ENCODE measurements at regions not wholly inside any gene's neighbourhood (a gene's known extent, or its start where the extent isn't known, plus 50 kb on each side); places are given as distances from the start of the nearest gene placed in this dataset.
A peak's percentile ranks its signal among the peaks of the same experiment; 100 is the strongest.

DNA sequence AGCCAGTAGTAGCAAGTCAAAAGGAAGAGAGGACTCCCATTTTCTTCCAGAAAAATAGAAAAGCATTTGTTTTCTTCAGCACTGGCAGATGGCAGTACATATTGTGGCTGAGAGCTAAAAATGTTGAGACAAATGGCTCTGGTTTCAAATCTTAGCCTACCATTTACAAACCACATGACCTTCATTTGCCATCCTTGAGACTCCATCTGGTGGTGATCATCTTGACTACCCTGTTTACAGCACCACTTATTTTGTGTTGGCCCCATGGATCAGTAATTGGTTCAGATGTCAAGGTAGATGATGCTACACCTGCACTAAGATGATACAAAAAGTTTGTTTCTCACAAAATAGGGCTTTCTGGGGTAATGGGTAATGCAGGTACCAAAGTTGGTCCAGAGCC is 951.8 kb upstream of the IGFBP7 start:
- H4K20me1 ChIP-seq (replicated peaks; ENCODE audit: insufficient read depth): no peaks in the 10 kb centered on the region
- H3K27me3 ChIP-seq (ENCODE audit: insufficient read depth): no peaks in the 10 kb centered on the region
- H2AFZ ChIP-seq: peak overlapping the region; percentile 7; the same call in 1 of the 2 replicates
- TF ChIP-seq CTCF (conservative IDR thresholded peaks at IDR 0.05; ENCODE audit: low read depth in 2 of 2) (peak; percentile 57 to 77), JUNB (IDR thresholded peaks at IDR 0.05; ENCODE audit: unreplicated experiment) (no peak)
- no peaks in the 10 kb centered on the region for H3F3A ChIP-seq (replicated peaks; ENCODE audit: low read depth)
- Mint-ChIP-seq H3K4me1 (no peaks in the 10 kb centered on the region), H3K27ac (no peak overlapping the region), H3K9me3 (no peaks in the 10 kb centered on the region), H3K36me3 (ENCODE audit: low read depth) (no peaks in the 10 kb centered on the region; the same call in 2 of the 3 replicates), H3K27me3 (ENCODE audit: insufficient read depth, low read depth, poor library complexity) (peaks cover 4% of the 10 kb centered on the region), H3K4me3 (no peak overlapping the region)
- DNase-seq (ENCODE audit: low spot score) (peak; percentile 51), ATAC-seq (no peak; the same call in 2 of the 3 replicates)
- no peaks in the 10 kb centered on the region for H3K36me3 ChIP-seq (ENCODE audit: insufficient read depth)
- H3K27ac ChIP-seq (ENCODE audit: low read depth): no peak overlapping the region
- H3K4me2 ChIP-seq: no peak overlapping the region
- H3K4me1 ChIP-seq (ENCODE audit: insufficient read depth): no peaks in the 10 kb centered on the region
- no peaks in the 10 kb centered on the region for H3K79me2 ChIP-seq (replicated peaks; ENCODE audit: insufficient read depth)
- no peaks in the 10 kb centered on the region for H3K9me2 ChIP-seq (ENCODE audit: insufficient read depth)
- H3K4me3 ChIP-seq: no peak overlapping the region

- DNase-seq (ENCODE audit: low spot score) (no peak), ATAC-seq (no peak)
- Histone ChIP-seq H4K20me1 (replicated peaks; ENCODE audit: insufficient read depth) (no peaks in the 10 kb centered on the region), H3F3A (replicated peaks; ENCODE audit: low read depth) (no peaks in the 10 kb centered on the region), H3K4me3 (no peak overlapping the region), H2AFZ (no peak overlapping the region), H3K9me2 (ENCODE audit: insufficient read depth) (peaks cover 5% of the 10 kb centered on the region; the same call in 1 of the 2 replicates), H3K27me3 (ENCODE audit: insufficient read depth) (no peaks in the 10 kb centered on the region), H3K36me3 (ENCODE audit: insufficient read depth) (no peaks in the 10 kb centered on the region), H3K4me2 (no peak overlapping the region), H3K27ac (ENCODE audit: low read depth) (no peak overlapping the region), H3K4me1 (ENCODE audit: insufficient read depth) (no peaks in the 10 kb centered on the region), H3K79me2 (replicated peaks; ENCODE audit: insufficient read depth) (no peaks in the 10 kb centered on the region)
- Mint-ChIP-seq H3K27ac (no peak overlapping the region), H3K9me3 (no peaks in the 10 kb centered on the region; the same call in 1 of the 3 replicates), H3K4me1 (no peaks in the 10 kb centered on the region), H3K27me3 (ENCODE audit: insufficient read depth, low read depth, poor library complexity) (no peaks in the 10 kb centered on the region), H3K4me3 (no peak overlapping the region), H3K36me3 (ENCODE audit: low read depth) (no peaks in the 10 kb centered on the region)
- no peak for TF ChIP-seq ZNF331 (CRISPR knock-in tag; IDR thresholded peaks at IDR 0.05; ENCODE audit: low read depth)
- TF ChIP-seq ETS1 (IDR thresholded peaks at IDR 0.05): no peak
- TF ChIP-seq EZH2phosphoT487 (IDR thresholded peaks at IDR 0.05; ENCODE audit: unreplicated experiment): no peak
- TF ChIP-seq REST (IDR thresholded peaks at IDR 0.05; ENCODE audit: unreplicated experiment): no peak
- TF ChIP-seq POLR2AphosphoS5 (IDR thresholded peaks at IDR 0.05; ENCODE audit: low read depth): no peak
- TF ChIP-seq CTCF (conservative IDR thresholded peaks at IDR 0.05; ENCODE audit: low read depth in 2 of 2): no peak
- TF ChIP-seq STAT1 (IDR thresholded peaks at IDR 0.05; ENCODE audit: unreplicated experiment): no peak
- TF ChIP-seq ZNF114 (CRISPR knock-in tag; IDR thresholded peaks at IDR 0.05): no peak
- TF ChIP-seq EZH2 (IDR thresholded peaks at IDR 0.05; ENCODE audit: low read depth, unreplicated experiment): no peak
Observed at GRCh38 chr4:58050439-58050838, 940.3 kb upstream of the IGFBP7 start.

All from GM23338 (cell line).